ENCODE measurements at regions not wholly inside any gene's neighbourhood (a gene's known extent, or its start where the extent isn't known, plus 50 kb on each side); places are given as distances from the start of the nearest gene placed in this dataset.
"Not testable (repeated sequence)": the region's sequence is repeated elsewhere in the genome, so short reads cannot be mapped to it uniquely, and the experiment has no call there.

- TF ChIP-seq CBFB (CRISPR knock-in tag; IDR thresholded peaks at IDR 0.05; ENCODE audit: low read depth); ATF2 (CRISPR knock-in tag; IDR thresholded peaks at IDR 0.05; ENCODE audit: borderline replicate concordance, low read depth); TCF7 (CRISPR knock-in tag; IDR thresholded peaks at IDR 0.05; ENCODE audit: low read depth); TP53 (CRISPR knock-in tag; IDR thresholded peaks at IDR 0.05); AFF4 (CRISPR knock-in tag; IDR thresholded peaks at IDR 0.05; ENCODE audit: borderline replicate concordance); AR (CRISPR knock-in tag; IDR thresholded peaks at IDR 0.05); CREM (CRISPR knock-in tag; IDR thresholded peaks at IDR 0.05): not testable (repeated sequence)
- TF ChIP-seq, protein P1, sequence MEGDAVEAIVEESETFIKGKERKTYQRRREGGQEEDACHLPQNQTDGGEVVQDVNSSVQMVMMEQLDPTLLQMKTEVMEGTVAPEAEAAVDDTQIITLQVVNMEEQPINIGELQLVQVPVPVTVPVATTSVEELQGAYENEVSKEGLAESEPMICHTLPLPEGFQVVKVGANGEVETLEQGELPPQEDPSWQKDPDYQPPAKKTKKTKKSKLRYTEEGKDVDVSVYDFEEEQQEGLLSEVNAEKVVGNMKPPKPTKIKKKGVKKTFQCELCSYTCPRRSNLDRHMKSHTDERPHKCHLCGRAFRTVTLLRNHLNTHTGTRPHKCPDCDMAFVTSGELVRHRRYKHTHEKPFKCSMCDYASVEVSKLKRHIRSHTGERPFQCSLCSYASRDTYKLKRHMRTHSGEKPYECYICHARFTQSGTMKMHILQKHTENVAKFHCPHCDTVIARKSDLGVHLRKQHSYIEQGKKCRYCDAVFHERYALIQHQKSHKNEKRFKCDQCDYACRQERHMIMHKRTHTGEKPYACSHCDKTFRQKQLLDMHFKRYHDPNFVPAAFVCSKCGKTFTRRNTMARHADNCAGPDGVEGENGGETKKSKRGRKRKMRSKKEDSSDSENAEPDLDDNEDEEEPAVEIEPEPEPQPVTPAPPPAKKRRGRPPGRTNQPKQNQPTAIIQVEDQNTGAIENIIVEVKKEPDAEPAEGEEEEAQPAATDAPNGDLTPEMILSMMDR (IDR thresholded peaks at IDR 0.05) = not testable (repeated sequence)
Measured at GRCh38 chr4:49141955-49142354, 155.9 kb downstream of the CWH43 start.

All from WTC11 (cell line).